ENCODE measurements at regions not wholly inside any gene's neighbourhood (a gene's known extent, or its start where the extent isn't known, plus 50 kb on each side); places are given as distances from the start of the nearest gene placed in this dataset.

DNA sequence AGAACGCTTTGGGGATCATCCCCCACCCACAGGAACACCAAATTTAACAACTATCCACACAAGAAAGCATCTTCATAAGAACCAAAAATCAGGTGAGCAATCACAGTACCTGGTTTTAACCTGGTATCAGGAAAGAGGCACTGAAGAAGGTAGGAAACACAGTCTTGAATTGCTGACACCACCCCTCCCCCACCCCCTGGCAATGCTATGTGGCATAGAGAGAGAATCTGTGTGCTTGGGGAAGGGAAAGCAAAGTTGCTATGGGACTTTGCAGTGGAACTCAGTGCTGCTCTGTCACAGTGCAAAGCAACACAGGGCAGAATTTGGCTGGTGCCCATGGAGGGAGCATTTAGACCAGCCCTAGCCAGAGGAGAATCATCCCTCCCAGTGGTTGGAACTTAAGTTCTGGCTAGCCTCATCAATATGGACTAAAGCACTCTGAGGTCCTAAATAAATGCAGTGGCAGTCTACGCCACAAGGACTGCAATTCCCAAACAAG is 565.5 kb downstream of the EPM2A start:
- ChIA-PET CTCF (no interaction called here), POLR2A (no interaction called here)
- H3K4me3 Mint-ChIP-seq: no peak overlapping the region
- peaks cover 0 to 4% (median 0%) of the 10 kb centered on the region in 3 donors for H3K9me3 ChIP-seq (ENCODE audit: control extremely low read depth in 1 of 3, control insufficient read depth in 2 of 3, insufficient read depth in 1 of 3, low read length in 2 of 3)
- no peak overlapping the region for H3K27ac ChIP-seq (ENCODE audit: low read length in 2 of 2)
- H4K20me1 ChIP-seq (ENCODE audit: control insufficient read depth, insufficient read depth, low read length, poor library complexity, severe bottlenecking): no peaks in the 10 kb centered on the region
- H3K36me3 ChIP-seq (replicated peaks in 1 of 2; ENCODE audit: control extremely low read depth in 1 of 2, control insufficient read depth in 1 of 2, extremely low read depth in 1 of 2, insufficient read depth in 2 of 2, low read length in 1 of 2): no peaks in the 10 kb centered on the region
- no peaks in the 10 kb centered on the region for H3K4me1 Mint-ChIP-seq
- H3K79me2 ChIP-seq (ENCODE audit: control insufficient read depth, insufficient read depth, low read length): no peaks in the 10 kb centered on the region
- H3K4me2 ChIP-seq (replicated peaks; ENCODE audit: low read depth, low read length, poor library complexity, severe bottlenecking): no peak overlapping the region
- H3K27me3 Mint-ChIP-seq: peaks cover 9% of the 10 kb centered on the region
- DNase-seq (no peak), ATAC-seq (ENCODE audit: low read depth) (no peak)
- intact Hi-C loops (cut with micrococcal nuclease): no loop called here
- no peak overlapping the region for H3K27ac Mint-ChIP-seq
- H3K9me3 Mint-ChIP-seq (ENCODE audit: insufficient read depth): no peaks in the 10 kb centered on the region
- 100% methylated on average over 1 of the region's 2 CpGs for WGBS (ENCODE audit: insufficient coverage)
- H2AFZ ChIP-seq (ENCODE audit: insufficient read depth, low read depth, low read length, poor library complexity, severe bottlenecking): no peak overlapping the region
- H3K4me3 ChIP-seq (ENCODE audit: control extremely low read depth in 1 of 5, extremely low read depth in 1 of 5, insufficient read depth in 1 of 5, low read depth in 2 of 5, low read length in 4 of 5): no peak overlapping the region
- no peaks in the 10 kb centered on the region for H3K27me3 ChIP-seq (replicated peaks in 1 of 4; ENCODE audit: control extremely low read depth in 1 of 4, control insufficient read depth in 3 of 4, insufficient read depth in 4 of 4, low read length in 3 of 4)
- H3K9ac ChIP-seq (ENCODE audit: low read length): no peak overlapping the region
- no peaks in the 10 kb centered on the region for H3K4me1 ChIP-seq (ENCODE audit: control insufficient read depth in 2 of 2, insufficient read depth in 2 of 2, low read length in 2 of 2)
- TF ChIP-seq, protein P1, sequence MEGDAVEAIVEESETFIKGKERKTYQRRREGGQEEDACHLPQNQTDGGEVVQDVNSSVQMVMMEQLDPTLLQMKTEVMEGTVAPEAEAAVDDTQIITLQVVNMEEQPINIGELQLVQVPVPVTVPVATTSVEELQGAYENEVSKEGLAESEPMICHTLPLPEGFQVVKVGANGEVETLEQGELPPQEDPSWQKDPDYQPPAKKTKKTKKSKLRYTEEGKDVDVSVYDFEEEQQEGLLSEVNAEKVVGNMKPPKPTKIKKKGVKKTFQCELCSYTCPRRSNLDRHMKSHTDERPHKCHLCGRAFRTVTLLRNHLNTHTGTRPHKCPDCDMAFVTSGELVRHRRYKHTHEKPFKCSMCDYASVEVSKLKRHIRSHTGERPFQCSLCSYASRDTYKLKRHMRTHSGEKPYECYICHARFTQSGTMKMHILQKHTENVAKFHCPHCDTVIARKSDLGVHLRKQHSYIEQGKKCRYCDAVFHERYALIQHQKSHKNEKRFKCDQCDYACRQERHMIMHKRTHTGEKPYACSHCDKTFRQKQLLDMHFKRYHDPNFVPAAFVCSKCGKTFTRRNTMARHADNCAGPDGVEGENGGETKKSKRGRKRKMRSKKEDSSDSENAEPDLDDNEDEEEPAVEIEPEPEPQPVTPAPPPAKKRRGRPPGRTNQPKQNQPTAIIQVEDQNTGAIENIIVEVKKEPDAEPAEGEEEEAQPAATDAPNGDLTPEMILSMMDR (IDR thresholded peaks at IDR 0.05): no peak
- TF ChIP-seq EZH2 (IDR thresholded peaks at IDR 0.05; ENCODE audit: borderline replicate concordance, insufficient read depth, low read depth, low read length, poor library complexity, severe bottlenecking): no peak

DNA sequence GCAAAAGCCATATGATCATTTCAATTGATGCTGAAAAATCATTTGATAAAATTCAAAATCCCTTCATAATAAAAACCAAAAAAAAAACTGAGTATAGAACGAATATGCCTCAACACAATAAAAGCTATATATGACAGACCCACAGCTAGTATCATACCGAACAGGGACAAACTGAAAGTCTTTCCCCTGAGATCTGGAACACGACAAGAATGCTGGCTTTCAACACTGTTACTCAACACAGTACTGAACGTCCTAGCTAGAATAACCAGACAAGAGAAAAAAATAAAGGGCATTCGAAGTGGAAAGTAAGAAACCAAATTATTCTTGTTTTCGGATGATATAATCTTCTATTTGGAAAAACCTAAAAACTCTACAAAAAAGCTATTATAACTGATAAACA is 559.9 kb downstream of the EPM2A start:
- WGBS (ENCODE audit: insufficient coverage): 86% methylated on average over 1 of the region's 6 CpGs
- ATAC-seq (ENCODE audit: low read depth): no peak

More for the DNA sequence above, 559.9 kb downstream of the EPM2A start:
- H3K4me2 ChIP-seq (replicated peaks; ENCODE audit: low read depth, low read length, poor library complexity, severe bottlenecking): no peak overlapping the region
- no peak overlapping the region for H3K27ac Mint-ChIP-seq
- H3K9me3 ChIP-seq (ENCODE audit: control extremely low read depth in 1 of 3, control insufficient read depth in 2 of 3, insufficient read depth in 1 of 3, low read length in 2 of 3): peaks cover 0 to 10% (median 0%) of the 10 kb centered on the region in 3 donors
- no peak overlapping the region for H3K27ac ChIP-seq (ENCODE audit: low read length in 2 of 2)
- TF ChIP-seq, protein P1 (IDR thresholded peaks at IDR 0.05): no peak
- TF ChIP-seq EZH2 (IDR thresholded peaks at IDR 0.05; ENCODE audit: borderline replicate concordance, insufficient read depth, low read depth, low read length, poor library complexity, severe bottlenecking): no peak
- no peaks in the 10 kb centered on the region for H3K4me1 Mint-ChIP-seq
- ChIA-PET CTCF (no interaction called here), POLR2A (no interaction called here)
- H3K36me3 ChIP-seq (replicated peaks in 1 of 2; ENCODE audit: control extremely low read depth in 1 of 2, control insufficient read depth in 1 of 2, extremely low read depth in 1 of 2, insufficient read depth in 2 of 2, low read length in 1 of 2): no peaks in the 10 kb centered on the region
- H4K20me1 ChIP-seq (ENCODE audit: control insufficient read depth, insufficient read depth, low read length, poor library complexity, severe bottlenecking): no peaks in the 10 kb centered on the region
- H3K4me1 ChIP-seq (ENCODE audit: control insufficient read depth in 2 of 2, insufficient read depth in 2 of 2, low read length in 2 of 2): no peaks in the 10 kb centered on the region
- H3K79me2 ChIP-seq (ENCODE audit: control insufficient read depth, insufficient read depth, low read length): no peaks in the 10 kb centered on the region
- no peak overlapping the region for H3K9ac ChIP-seq (ENCODE audit: low read length)
- no peak overlapping the region for H3K4me3 ChIP-seq (ENCODE audit: control extremely low read depth in 1 of 5, extremely low read depth in 1 of 5, insufficient read depth in 1 of 5, low read depth in 2 of 5, low read length in 4 of 5)
- H3K27me3 ChIP-seq (replicated peaks in 1 of 4; ENCODE audit: control extremely low read depth in 1 of 4, control insufficient read depth in 3 of 4, insufficient read depth in 4 of 4, low read length in 3 of 4): no peaks in the 10 kb centered on the region
- H3K27me3 Mint-ChIP-seq: no peaks in the 10 kb centered on the region
- peaks cover 2% of the 10 kb centered on the region for H3K9me3 Mint-ChIP-seq (ENCODE audit: insufficient read depth)
- intact Hi-C loops (cut with micrococcal nuclease): no loop called here
- DNase-seq: no peak
- H3K4me3 Mint-ChIP-seq: no peak overlapping the region
- H2AFZ ChIP-seq (ENCODE audit: insufficient read depth, low read depth, low read length, poor library complexity, severe bottlenecking): no peak overlapping the region
